DOHH2 (cell line): ENCODE measurements at regions not wholly inside any gene's neighbourhood (a gene's known extent, or its start where the extent isn't known, plus 50 kb on each side); places are given as distances from the start of the nearest gene placed in this dataset.

Experiments
- H3F3A ChIP-seq: fragments of 200-600 bp; sonication (generic), shearing (Covaris generic); 2 replicates; pipeline ENCODE4 v1.6.0; 2016; ENCODE audit warnings: antibody characterized with exemption, mild to moderate bottlenecking; ENCODE audit not compliant: control insufficient read depth, insufficient read depth
- H3K27ac ChIP-seq: fragments of 200-600 bp; sonication (generic); 2 replicates; pipeline ENCODE4 v1.5.1; 2014; ENCODE audit warnings: low read depth, mild to moderate bottlenecking, low read length, moderate library complexity
- H3K27me3 ChIP-seq: fragments of 200-600 bp; sonication (generic); 2 replicates; pipeline ENCODE4 v1.6.1; 2014; ENCODE audit warnings: mild to moderate bottlenecking, low read length, mixed read lengths; ENCODE audit not compliant: control insufficient read depth
- H3K36me3 ChIP-seq: fragments of 200-600 bp; sonication (generic); 2 replicates; pipeline ENCODE4 v1.6.1; 2014; ENCODE audit warnings: mild to moderate bottlenecking, low read length, moderate library complexity, mixed read lengths; ENCODE audit not compliant: control insufficient read depth
- H3K4me1 ChIP-seq: fragments of 200-600 bp; sonication (generic); 2 replicates; pipeline ENCODE4 v1.6.1; 2014; ENCODE audit warnings: mild to moderate bottlenecking, low read length, mixed read lengths; ENCODE audit not compliant: control insufficient read depth
- H3K4me2 ChIP-seq: fragments of 200-600 bp; sonication (generic); 2 replicates; pipeline ENCODE4 v1.6.0; 2014; ENCODE audit warnings: mild to moderate bottlenecking, low read length, moderate library complexity
- H3K4me3 ChIP-seq: fragments of 200-600 bp; sonication (generic); 2 replicates; pipeline ENCODE4 v1.5.1; 2014; ENCODE audit warnings: mild to moderate bottlenecking, low read length, mixed read lengths
- H3K79me2 ChIP-seq: fragments of 200-600 bp; sonication (generic); 2 replicates; pipeline ENCODE4 v1.6.1; 2014; ENCODE audit warnings: mild to moderate bottlenecking, low read length, mixed read lengths; ENCODE audit not compliant: control insufficient read depth
- H3K9me2 ChIP-seq: fragments of 200-600 bp; sonication (generic); replicated peaks from 2 replicates; pipeline ENCODE4 v1.6.1; 2014; ENCODE audit warnings: mild to moderate bottlenecking, low read length, mixed read lengths; ENCODE audit not compliant: control insufficient read depth
- H3K9me3 ChIP-seq: fragments of 200-600 bp; sonication (generic); 2 replicates; pipeline ENCODE4 v1.6.1; 2014; ENCODE audit warnings: antibody characterized with exemption, low read length, mixed read lengths; ENCODE audit not compliant: control insufficient read depth, insufficient read depth
- H4K20me1 ChIP-seq: fragments of 200-600 bp; sonication (generic); 2 replicates; pipeline ENCODE4 v1.6.0; 2014; ENCODE audit warnings: low read depth, mild to moderate bottlenecking, antibody characterized with exemption, low read length, moderate library complexity; ENCODE audit not compliant: control insufficient read depth, insufficient read depth
- EZH2phosphoT487 ChIP-seq: fragments of 200-600 bp; sonication (generic); IDR thresholded peaks from 2 replicates; pipeline ENCODE4 v1.6.1; 2017; ENCODE audit warnings: borderline replicate concordance, mild to moderate bottlenecking, antibody characterized with exemption, low read length, moderate library complexity, mixed read lengths
- TF ChIP-seq, protein P1 (sequence below): fragments of 200-600 bp; sonication (generic); IDR thresholded peaks from one replicate; pipeline ENCODE4 v1.5.1; 2014; ENCODE audit warnings: antibody characterized with exemption, mild to moderate bottlenecking, low read depth, low read length; ENCODE audit not compliant: poor library complexity, severe bottlenecking

DNA sequence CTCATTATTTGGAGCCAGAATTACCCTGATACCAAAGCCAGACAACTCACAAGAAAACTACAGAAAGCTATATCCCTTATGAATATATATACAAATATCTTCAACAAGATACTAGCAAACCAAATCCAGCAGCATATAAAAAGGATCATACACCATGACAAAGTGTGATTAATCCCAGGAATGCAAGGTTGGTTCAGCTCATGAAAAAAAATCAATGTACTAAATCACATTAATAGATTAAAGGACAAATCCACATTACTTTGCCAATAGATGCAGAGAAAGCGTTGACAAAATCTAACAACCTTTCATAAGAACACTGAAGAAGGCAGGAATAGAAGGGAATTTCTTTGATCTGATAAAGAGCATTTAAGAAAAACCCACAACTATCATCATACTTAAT, 50.4 kb upstream of the TEAD1 start:
- no peak overlapping the region for H3K4me2 ChIP-seq
- H3K4me3 ChIP-seq = no peak overlapping the region
- H3K9me3 ChIP-seq = no peaks in the 10 kb centered on the region
- TF ChIP-seq, protein P1, sequence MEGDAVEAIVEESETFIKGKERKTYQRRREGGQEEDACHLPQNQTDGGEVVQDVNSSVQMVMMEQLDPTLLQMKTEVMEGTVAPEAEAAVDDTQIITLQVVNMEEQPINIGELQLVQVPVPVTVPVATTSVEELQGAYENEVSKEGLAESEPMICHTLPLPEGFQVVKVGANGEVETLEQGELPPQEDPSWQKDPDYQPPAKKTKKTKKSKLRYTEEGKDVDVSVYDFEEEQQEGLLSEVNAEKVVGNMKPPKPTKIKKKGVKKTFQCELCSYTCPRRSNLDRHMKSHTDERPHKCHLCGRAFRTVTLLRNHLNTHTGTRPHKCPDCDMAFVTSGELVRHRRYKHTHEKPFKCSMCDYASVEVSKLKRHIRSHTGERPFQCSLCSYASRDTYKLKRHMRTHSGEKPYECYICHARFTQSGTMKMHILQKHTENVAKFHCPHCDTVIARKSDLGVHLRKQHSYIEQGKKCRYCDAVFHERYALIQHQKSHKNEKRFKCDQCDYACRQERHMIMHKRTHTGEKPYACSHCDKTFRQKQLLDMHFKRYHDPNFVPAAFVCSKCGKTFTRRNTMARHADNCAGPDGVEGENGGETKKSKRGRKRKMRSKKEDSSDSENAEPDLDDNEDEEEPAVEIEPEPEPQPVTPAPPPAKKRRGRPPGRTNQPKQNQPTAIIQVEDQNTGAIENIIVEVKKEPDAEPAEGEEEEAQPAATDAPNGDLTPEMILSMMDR = no peak
- TF ChIP-seq EZH2phosphoT487 = no peak
- H4K20me1 ChIP-seq = no peaks in the 10 kb centered on the region
- H3K36me3 ChIP-seq = no peaks in the 10 kb centered on the region
- H3K27me3 ChIP-seq = no peaks in the 10 kb centered on the region
- no peaks in the 10 kb centered on the region for H3K4me1 ChIP-seq
- H3K79me2 ChIP-seq = no peaks in the 10 kb centered on the region
- no peak overlapping the region for H3K27ac ChIP-seq
- H3F3A ChIP-seq = no peaks in the 10 kb centered on the region
- no peaks in the 10 kb centered on the region for H3K9me2 ChIP-seq
